Islet of Langerhans (tissue), 1 donor: ENCODE measurements at regions not wholly inside any gene's neighbourhood (a gene's known extent, or its start where the extent isn't known, plus 50 kb on each side); places are given as distances from the start of the nearest gene placed in this dataset.

Experiments
- FAIRE-seq: peaks from one replicate; lab custom pipeline; 2011; peaks lifted over from hg19 to GRCh38; lab: Jason Lieb, UNC

DNA sequence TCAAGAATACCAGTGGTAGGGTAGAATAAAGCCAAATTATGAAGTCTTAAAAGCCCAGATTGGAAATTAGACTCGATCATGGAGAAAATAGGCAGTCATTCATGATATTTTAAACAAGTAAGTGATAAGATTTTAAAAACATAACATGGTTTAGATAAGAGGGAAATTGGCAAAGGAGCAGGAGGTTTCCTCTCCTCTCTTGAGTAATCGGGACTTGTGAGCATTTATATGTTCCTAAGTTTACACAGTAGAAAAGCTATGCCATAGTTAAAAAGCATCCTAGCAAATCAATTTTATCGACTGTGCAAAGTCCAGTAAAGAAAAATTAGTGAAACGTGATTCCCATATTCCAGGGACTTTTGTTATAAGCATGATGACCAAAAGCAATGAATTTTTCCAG, 313.2 kb downstream of the AHR start:
- FAIRE-seq: no peak

DNA sequence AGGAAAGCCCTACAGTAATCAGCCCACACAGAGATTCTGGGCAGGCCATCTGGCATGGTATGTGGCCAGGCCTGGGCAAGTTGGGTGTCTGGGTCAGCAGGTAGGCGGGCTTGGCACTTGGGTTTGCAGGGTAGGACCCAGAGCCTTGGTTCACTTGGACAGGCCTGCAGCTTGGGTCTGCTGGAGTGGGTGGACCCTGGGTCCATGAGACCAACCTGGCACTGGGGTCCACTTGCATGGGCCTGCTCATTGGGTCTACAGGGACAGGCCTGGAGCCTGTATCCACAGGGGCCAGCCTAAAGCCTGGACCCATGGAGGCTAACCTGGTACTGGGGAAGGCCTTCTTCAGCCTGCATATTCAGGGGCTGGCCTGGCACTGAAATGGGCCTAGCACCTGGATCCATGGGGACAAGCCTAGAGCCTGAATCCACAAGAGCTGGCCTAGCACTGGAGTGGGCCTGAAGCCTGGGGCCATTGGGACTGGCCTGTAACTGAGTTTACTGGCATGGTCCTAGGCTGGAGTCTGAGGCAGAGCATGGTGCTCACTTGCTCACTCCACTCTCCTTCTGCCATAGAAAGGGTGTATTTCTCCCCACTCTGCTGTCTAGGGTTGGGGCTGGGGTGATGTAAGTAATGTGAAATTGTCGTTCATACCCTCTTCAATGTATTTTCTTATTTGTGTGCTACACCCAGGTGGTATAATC, 315.0 kb downstream of the AHR start:
- FAIRE-seq: no peak

DNA sequence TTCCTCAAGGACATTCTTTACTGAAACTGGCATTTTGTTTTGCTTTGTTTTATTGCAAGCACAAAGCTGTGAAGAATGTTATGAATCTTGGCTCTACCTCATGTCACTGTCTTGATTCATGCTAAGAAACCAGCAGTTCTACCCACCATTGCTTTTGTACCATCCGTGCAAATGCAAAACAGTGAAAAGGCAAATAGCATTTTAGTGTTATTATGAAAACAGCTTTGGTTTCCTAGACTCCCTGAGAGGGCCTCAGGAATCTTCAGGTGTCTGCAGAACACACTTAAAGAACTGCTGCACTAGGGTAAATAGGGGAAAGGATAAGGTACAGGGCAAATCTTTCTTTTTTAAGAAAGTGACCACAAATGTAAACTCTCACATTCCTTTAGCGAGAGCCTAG, 318.9 kb downstream of the AHR start:
- no peak for FAIRE-seq

DNA sequence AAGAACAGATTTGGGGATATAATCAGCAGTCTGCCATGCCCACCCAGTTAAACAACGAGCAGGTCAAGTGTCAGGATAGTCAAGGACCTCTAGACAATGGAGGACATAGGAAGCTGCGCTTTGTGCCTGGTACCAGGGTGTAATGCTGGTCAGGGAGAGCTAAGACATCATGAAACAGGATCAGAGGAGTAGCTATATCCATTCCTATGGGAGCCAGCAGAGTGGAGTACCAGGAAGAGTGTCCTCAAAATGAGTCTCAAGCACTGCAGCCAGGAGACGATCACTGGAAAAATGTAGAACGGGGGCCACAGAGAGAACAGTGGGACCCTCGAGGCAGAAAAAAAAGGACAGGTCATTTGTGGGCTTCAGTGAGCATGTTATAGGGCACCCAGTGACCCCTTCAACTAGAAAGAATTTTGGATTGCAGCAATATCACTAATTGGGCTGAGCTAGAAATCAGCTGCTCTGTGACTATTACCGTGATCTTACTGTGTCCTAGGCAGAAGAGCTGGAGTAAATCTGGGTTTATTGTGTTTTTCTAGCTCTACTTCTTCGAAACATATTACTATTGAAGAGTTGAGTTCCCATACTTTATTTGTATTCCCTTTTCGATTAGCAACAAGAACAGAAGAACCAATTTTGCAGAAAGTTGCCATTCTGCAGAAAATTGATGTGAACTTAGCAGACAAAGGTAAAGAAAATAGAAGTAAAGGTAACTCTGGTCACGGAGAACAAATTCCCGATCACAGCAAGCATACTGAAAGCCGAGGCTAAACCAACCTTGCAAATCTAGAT, 319.6 kb downstream of the AHR start:
- no peak for FAIRE-seq

DNA sequence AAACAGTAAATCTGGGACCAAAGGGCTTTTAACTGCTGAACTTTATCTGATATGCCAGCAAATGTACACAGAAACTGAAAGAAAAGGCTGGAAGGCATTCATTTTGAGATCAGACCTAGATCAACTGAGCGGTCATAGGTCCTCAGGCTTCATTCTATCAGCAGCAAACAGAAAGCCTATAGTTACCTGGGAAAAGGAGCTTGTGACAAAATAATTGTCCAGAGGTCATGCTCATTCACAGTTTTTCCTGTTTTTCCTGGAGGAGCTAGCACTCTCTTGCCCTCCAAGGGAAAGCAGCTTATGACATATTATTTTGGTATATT, 320.2 kb downstream of the AHR start:
- no peak for FAIRE-seq

DNA sequence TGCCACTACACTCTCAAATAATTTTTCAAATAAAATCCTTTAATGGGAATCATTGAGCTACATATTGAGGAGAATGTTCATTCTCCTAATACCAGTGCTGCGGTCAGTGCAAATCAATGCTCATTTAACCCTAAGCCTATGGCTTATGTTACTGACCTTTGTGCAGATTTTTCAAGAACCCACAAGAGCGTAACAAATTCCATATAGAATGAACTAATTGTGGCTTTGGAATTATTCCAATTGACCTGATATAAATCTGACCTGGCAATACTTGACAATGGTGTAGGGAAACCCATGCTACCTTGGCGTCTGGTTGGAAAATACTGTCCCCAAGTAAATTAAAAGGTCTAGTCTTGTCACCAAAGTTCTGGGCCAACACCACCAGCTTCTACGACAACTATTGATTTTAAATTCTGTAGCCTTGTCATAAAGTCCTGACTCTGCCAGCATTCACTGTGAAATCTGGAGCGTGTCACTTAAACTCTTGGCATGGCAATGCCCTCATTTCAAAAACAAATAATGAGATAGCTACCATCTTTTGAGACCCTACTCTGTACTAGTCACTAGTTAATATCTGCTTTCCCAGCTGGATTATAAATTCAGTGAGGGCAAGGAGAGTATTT, 320.9 kb downstream of the AHR start:
- peak; percentile 56 for FAIRE-seq

DNA sequence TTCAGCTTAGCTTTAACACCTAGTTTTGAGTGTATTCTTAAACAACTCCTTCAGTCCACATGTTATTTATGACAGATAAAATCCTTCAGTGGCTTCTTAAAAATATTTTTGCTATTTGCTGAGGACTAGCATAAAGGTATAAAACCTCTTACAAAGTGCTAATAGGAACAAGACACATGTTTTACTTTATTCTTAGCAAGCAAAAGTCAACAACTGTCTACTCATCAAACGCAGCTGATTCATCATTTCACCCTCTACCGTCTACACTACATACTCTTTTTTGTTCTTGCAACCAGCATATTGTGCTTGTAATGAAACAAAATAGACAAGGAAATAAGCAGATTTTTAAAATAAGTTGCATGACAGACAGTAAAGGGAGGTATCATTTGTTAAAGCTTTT, 319.7 kb downstream of the SNX13 start:
- no peak for FAIRE-seq

DNA sequence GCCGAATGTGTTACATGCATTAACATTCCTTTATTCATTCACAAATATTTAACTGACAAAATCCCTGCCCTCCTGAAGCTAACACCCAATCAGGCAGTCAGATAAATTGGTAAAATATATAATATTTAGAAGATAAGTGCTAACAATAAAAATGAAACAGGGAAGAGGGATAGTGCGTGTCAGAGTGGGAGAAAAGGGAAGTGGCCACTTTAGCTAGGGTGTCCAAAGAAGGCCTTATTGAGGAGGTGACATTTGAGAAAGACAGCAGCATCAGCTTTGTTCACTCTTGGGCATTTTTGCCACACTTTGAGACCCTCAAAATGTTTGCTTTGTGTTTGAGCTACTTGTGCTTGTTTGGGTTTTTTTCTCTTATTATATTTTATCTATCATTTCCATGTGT, 317.8 kb downstream of the SNX13 start:
- no peak for FAIRE-seq

DNA sequence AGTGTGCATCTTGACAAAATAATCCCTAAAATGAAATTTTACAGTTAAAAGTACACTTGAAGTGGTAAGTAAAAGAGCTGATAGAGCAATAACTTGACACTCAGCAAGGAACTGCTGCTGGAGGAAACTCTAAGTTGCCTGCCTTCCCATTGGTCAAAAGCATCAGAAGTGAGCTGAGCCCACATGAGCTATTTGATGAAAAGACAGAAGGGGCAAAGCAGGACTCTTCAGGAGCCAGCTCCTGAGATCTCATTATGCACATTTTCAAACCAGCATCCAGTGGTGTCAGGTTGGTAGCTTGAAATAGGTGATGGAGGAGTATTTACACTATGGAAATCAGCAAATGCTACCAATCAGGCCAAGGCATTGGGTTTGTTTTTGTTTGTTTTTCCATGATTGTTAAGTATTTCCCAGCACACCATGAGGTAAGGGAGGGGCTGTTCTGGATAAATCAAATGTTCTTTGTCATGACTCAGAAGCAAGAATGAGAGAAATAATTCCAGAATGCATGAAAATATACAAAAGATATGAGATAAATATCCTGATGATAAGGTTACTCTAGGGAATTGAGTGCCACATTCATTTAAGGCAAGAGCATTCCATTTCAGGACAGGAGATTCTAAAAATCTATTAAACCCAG, 316.6 kb downstream of the SNX13 start:
- FAIRE-seq: no peak

DNA sequence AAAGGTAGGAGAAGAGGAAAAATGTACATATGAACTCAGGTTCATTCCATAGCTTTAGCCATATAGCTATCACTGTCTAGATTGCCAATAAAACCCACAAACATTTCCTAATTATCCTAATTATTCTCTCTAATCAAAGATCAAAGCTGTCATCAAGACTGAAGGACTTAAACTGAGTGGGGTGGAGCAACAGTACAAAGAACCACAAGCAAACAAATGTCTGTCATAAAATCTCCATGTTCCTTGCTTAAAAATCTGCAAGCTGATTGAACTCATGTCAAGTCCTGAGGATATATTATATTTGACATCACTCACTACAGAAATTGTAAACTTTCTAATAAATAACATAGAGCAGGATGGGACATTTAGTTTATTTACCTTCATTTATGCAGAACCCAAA, 315.9 kb downstream of the SNX13 start:
- no peak for FAIRE-seq

DNA sequence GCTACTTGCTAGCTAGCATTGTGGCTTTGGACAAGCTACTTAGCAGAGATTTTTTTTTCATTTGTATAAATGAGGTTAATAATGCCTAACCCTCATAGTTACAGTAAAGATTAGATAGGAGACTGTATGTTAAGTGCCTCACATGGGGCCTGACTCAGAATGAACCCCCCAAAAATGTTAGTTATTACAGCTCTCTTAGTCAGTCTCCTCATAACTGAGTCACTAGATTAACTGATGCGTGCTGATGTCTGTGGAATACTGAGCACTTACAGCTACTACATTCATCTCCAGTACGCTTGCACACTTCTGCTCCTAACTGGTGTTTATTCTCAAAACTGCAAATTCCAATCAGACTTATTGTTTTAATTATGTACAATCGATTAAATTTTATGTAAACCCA, 315.3 kb downstream of the SNX13 start:
- FAIRE-seq: no peak

DNA sequence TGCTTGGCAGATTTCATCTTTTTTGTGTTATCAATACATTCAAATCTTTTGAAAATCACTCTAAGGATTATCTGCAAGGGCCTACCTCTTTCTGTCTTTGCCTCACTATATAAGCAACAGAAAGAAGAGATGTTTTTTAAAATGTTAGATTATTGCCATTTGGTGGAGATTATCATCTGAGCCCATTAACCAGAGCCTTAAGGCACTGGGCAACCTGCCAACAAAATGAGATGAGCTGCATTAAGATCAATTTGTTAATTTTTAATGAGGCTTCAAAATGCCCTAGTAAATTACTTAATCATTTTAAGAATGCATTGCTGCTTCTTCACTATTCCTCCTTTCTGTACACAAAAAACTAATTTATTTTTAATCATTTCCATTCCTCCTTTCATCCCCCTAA, 314.1 kb downstream of the SNX13 start:
- no peak for FAIRE-seq

DNA sequence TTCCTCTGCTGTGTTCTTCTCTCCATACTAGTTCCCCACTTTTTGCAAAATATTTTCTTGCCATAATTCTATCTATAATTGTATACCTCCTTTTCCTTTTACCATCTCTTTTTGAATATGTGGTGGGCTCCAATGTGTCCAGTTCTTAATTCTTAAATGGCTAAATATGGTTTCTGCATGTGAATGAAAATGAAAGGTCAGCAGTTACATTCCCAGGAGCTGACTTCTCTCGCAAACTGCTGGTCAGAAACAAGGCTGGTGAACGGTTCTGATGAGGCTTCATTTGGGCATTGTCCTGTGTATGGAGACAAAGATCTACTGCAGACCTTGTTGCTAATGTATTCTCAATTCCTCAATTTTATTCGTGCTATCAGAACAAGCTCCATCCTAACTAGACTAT, 309.2 kb downstream of the SNX13 start:
- FAIRE-seq: no peak

DNA sequence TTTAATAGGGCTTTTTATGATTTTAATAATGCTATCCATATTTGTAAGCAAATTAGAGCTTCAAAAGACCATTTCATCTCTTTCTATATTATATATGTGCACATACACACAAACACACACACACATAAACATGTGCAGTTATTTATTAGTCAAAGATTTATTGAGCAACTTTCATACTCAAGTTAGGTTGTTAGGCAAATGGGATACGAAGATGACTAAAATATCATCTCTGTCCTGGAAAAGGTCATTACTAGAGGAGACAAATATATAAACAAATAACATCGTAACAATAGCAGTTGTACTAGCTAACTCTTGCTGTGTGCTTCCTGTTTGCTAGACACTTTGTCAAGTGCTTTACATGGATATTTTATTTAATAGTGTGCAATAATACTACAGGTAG, 307.9 kb downstream of the SNX13 start:
- FAIRE-seq: no peak

DNA sequence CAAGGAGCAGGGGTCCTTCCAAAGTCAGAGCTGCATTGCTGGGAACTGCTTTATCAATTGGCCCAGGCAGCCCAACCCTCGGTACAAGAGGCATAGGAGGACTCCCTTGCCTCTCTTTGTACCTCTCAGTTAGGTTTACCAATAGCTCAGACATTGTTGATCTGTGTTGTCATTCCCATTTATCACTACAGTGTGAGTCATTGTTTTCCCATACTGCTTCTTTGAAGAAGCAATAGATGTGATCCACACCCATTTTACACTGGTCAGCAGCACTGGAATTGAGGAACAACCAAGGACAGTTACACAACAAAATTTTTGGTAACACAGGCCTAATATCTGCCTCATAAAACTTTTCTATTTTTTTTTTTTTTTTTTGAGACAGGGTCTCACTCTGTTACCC, 307.2 kb downstream of the SNX13 start:
- no peak for FAIRE-seq

DNA sequence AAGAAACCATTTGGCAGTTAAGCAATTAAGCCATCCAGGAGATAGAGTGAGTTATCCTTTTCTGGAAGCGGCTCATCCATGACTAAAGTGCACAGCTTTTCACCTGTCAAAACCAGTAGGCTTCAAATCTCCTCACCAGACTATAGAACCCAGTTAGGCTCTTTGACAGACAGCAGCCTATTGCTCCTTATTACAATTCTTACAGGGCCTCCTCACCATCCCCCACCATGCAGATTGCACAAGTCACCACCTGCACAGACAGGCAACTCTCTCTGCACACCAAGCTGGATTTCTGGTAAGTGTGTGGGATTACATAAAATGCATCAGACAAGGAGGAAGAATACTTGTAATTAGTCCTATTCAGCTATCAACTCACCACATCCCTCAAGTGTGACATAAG, 301.6 kb downstream of the SNX13 start:
- FAIRE-seq: no peak

DNA sequence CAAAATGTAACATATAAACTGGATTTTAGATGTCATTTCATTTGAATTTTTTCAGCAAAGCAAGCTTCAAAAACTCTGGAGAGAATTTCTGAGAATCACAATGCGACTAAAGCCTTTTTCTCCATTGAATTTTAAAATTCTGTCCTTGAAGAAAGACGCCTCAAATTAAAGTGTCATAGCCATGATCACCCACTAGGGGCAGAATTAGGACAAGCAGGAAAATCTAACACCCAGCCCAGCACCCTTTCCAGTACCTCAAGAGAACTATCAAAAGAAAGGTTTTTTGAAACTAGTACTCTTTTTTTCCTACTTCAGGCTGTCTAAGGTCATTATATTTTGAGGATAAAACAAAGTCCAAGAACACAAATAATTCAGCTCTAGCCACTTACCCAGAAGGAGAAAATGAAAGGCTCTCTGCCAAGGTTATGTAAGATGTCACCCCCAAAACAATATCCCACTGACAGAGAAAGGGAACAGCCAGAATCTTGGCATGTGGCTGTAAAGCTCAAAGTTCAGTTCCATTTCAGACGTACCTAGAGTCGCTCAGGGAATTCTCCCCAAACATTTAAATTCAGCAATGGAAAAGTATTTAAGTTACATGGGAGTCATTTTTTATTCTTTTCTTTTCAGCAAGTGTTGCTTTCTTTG, 299.4 kb downstream of the SNX13 start:
- peak; percentile 88 for FAIRE-seq

DNA sequence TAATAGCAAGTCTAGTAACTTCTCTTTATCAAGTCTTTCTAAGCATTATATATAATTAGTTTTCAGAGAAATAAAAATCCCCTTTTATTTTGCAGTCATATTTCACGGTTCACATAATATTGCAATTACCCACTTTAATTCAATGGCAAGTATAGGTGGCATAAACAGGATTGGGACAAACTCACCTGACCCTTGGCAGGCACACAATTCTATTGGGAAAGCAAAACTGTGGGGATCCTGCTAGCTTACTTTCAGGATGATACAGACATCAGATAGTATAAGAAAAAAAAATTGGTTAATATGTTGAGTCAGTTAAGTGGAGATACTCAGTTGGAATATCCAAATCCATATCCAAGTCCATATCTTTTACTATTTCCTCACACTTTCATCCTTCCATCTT, 294.8 kb downstream of the SNX13 start:
- FAIRE-seq: no peak

DNA sequence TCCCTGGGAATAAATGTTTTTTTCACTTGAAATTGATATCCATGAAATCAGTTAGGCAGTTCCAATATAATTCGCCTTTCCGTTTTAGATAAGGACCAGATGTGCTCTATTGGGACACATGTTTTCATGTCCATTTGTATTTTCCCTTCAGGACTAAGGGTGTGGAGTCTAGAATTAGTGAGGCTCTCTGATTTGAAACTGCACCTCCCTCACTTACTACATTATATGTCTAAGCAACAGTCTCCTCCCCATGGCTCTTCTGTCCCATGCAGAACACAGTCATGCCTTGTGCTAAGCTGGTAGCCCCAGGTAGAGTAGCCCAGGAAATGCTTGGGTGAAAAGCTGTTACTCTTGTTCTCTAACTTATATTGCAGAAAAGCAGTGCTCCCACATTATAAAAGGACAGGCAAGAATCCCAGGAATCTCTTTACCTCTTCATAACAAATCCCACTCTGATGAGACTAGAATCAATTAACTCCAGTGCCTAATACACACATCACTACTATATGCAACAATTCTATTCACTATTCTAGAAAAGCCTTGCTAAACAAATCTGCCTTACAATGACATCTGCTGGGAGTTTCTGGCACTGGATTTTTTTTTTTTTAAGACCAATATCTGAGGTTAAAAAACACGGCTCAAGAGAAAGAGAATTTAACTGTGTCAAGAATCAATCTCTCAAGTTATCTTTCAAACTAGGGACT, 293.9 kb downstream of the SNX13 start:
- FAIRE-seq: peak; percentile 76

DNA sequence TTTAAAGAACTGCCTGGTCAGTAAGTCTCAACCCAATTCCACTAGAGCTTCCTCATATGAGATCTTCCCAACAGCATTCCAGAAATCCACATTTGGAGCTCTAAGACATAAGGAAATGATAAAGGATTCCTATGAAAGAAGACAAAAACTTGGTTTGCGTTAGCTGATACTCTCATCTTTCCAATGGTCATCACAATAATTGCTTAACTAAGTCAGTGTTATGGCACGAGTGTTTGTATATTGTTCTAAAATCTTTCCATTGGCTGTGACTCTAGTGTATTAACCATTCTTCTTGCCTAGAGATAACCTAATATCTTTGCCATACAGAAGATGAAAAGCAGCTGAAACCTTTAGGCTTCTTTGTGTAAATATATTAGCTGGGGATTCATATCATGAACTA, 289.0 kb downstream of the SNX13 start:
- no peak for FAIRE-seq

DNA sequence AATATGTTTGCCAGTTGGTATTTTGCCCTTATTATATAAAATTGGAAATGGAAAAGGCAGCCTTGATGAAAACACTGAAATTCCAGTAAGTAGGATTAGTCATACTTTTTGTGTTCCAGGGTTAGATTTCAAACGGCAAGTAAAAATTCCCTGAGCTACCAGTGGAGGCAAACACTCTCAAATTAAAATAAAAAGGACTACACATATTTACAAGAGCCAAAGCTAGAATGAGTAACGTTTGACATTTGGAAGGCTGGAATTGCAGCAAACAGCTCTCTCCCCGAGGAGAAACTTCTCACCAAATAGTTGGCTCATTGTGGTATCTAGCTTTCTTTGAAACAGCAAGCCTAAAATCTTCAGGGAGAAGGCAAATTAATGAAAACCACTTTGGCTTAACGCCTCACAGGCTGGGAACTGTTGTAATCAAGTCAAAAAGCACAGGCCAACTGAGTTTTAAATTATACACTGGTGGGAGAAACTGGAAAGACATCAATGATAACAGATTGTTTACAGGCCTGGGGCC, 288.4 kb downstream of the SNX13 start:
- no peak for FAIRE-seq

DNA sequence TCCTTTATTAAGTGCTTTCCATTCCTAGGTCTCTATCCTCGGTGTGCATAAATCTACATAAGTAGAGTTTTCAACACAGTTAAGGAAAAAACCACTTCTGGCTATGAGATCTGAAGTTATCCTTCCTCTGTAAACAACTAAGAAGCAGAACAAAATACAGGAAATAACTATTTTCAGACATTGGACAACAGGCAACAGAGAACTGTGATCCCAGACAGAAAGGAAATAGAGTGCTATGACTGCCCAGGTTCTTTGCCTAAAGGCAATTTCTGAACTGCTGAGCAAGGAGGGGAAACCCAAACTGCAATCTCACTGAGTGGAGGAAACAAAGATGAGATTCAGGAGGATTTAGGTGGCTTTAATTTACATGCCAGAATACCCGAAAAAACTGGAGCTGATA, 285.4 kb downstream of the SNX13 start:
- FAIRE-seq: no peak
